GM13976 (cell line): ENCODE measurements at regions not wholly inside any gene's neighbourhood (a gene's known extent, or its start where the extent isn't known, plus 50 kb on each side); places are given as distances from the start of the nearest gene placed in this dataset.

ENCODE experiments used
- DNase-seq: peaks from one replicate; pipeline ENCODE4 v3.0.0; 2012; ENCODE audit warnings: low spot score
- CTCF ChIP-seq: IDR thresholded peaks from 2 replicates; pipeline ENCODE4 v1.5.1; 2012; ENCODE audit warnings: borderline replicate concordance, mild to moderate bottlenecking; ENCODE audit not compliant: insufficient read depth; ENCODE audit errors: extremely low read depth, missing control alignments, control extremely low read depth
- in situ Hi-C: fragments of 300-500 bp; cut with MboI; formaldehyde crosslinking; loops from one replicate; pipeline ENCODE4 v1.12.0; 2022; ENCODE audit warnings: low sequenced_read_pairs, mixed read lengths, inconsistent platforms; ENCODE audit not compliant: unreplicated experiment

GRCh38 chr10:43881657-43882056 lies 233.0 kb upstream of the ZNF32 start:
- TF ChIP-seq CTCF: no peak
- DNase-seq: no peak
- in situ Hi-C loops: no loop called here

- TF ChIP-seq CTCF: no peak
- in situ Hi-C loops: no loop called here
- DNase-seq: no peak
These were observed 231.5 kb upstream of the ZNF32 start for GRCh38 chr10:43880160-43880559.

GRCh38 chr10:43879742-43880141 lies 231.1 kb upstream of the ZNF32 start:
- in situ Hi-C loops: no loop called here
- TF ChIP-seq CTCF: no peak
- no peak for DNase-seq

GRCh38 chr10:43879162-43879561 lies 230.5 kb upstream of the ZNF32 start:
- no peak for DNase-seq
- in situ Hi-C loops: no loop called here

GRCh38 chr10:43878386-43878785 lies 229.7 kb upstream of the ZNF32 start:
- TF ChIP-seq CTCF: no peak
- in situ Hi-C loops: no loop called here
- DNase-seq: no peak

More at GRCh38 chr10:43879162-43879561, 230.5 kb upstream of the ZNF32 start:
- no peak for TF ChIP-seq CTCF

- no peak for TF ChIP-seq CTCF
- DNase-seq: no peak
- in situ Hi-C loops: no loop called here
These were observed 228.3 kb upstream of the ZNF32 start for GRCh38 chr10:43876976-43877375.

GRCh38 chr10:43874984-43875383 lies 226.3 kb upstream of the ZNF32 start:
- DNase-seq: no peak
- in situ Hi-C loops: no loop called here
- no peak for TF ChIP-seq CTCF
